WTC11 (cell line): ENCODE measurements at regions not wholly inside any gene's neighbourhood (a gene's known extent, or its start where the extent isn't known, plus 50 kb on each side); places are given as distances from the start of the nearest gene placed in this dataset.

ENCODE experiments used
- ATAC-seq: fragments of 200-7000 bp; cut with Tn5 transposase; 2 replicates; pipeline ENCODE4 v1.10.0; 2021; ENCODE audit warnings: mild to moderate bottlenecking, moderate library complexity
- CTCF ChIA-PET: fragments of 300-600 bp; sonication (Branson Sonifier 250); formaldehyde crosslinking; loops from one replicate; lab custom pipeline; 2021; ENCODE audit warnings: antibody characterized with exemption; lab: Charles Lee
- POLR2A ChIA-PET: fragments of 350-600 bp; sonication (Branson Sonifier 250); formaldehyde crosslinking; loops from one replicate; lab custom pipeline; 2021; ENCODE audit warnings: antibody characterized with exemption; lab: Charles Lee
- DNase-seq: peaks from one replicate; pipeline ENCODE4 v3.0.0; 2021; ENCODE audit warnings: low spot score
- H3K27ac Mint-ChIP-seq: 2 replicates; pipeline ENCODE4 v1.8.0; 2021; ENCODE audit warnings: mixed read lengths
- H3K27me3 Mint-ChIP-seq: 2 replicates; pipeline ENCODE4 v1.8.0; 2021; ENCODE audit warnings: low read depth, mild to moderate bottlenecking, moderate library complexity, mixed read lengths
- H3K36me3 Mint-ChIP-seq: 2 replicates; pipeline ENCODE4 v1.8.0; 2021; ENCODE audit warnings: mixed read lengths
- H3K4me1 Mint-ChIP-seq: 2 replicates; pipeline ENCODE4 v1.8.0; 2022; ENCODE audit warnings: mixed read lengths
- H3K4me3 Mint-ChIP-seq: 2 replicates; pipeline ENCODE4 v1.8.0; 2021; ENCODE audit warnings: mild to moderate bottlenecking, moderate library complexity, mixed read lengths
- H3K9me3 Mint-ChIP-seq: 2 replicates; pipeline ENCODE4 v1.8.0; 2021; ENCODE audit warnings: mixed read lengths
- ATF1 ChIP-seq: sonication (generic); formaldehyde crosslinking; IDR thresholded peaks from 2 replicates; pipeline ENCODE4 v1.8.1; 2023; ENCODE audit warnings: mild to moderate bottlenecking, moderate library complexity, missing genetic modification reagents
- CBFB ChIP-seq: sonication (generic); formaldehyde crosslinking; IDR thresholded peaks from 2 replicates; pipeline ENCODE4 v1.8.1; 2022; ENCODE audit warnings: mild to moderate bottlenecking, low read depth, missing genetic modification reagents
- FOXJ3 ChIP-seq: sonication (generic); formaldehyde crosslinking; IDR thresholded peaks from 2 replicates; pipeline ENCODE4 v1.9.0; 2021; ENCODE audit warnings: missing genetic modification reagents, mild to moderate bottlenecking, borderline replicate concordance
- GRHL2 ChIP-seq: fragments of 250-450 bp; sonication (Bioruptor Pico); IDR thresholded peaks from 2 replicates; pipeline ENCODE4 v1.8.0; 2022; ENCODE audit warnings: mild to moderate bottlenecking, moderate library complexity; ENCODE audit not compliant: insufficient replicate concordance, severe bottlenecking
- GTF2I ChIP-seq: fragments of 250-450 bp; sonication (Bioruptor Pico); conservative IDR thresholded peaks from 2 replicates; pipeline ENCODE4 v1.4.0; 2021; ENCODE audit warnings: mild to moderate bottlenecking
- IRF2 ChIP-seq: sonication (generic); formaldehyde crosslinking; IDR thresholded peaks from 2 replicates; pipeline ENCODE4 v1.8.0; 2022; ENCODE audit warnings: low read depth, missing genetic modification reagents, borderline replicate concordance
- JUN ChIP-seq: sonication (generic); formaldehyde crosslinking; IDR thresholded peaks from 2 replicates; pipeline ENCODE4 v1.8.0; 2023; ENCODE audit warnings: mild to moderate bottlenecking, missing genetic modification reagents
- KAT7 ChIP-seq: sonication (generic); formaldehyde crosslinking; IDR thresholded peaks from 2 replicates; pipeline ENCODE4 v1.8.1; 2023; ENCODE audit warnings: missing genetic modification reagents, mild to moderate bottlenecking, borderline replicate concordance
- NFYB ChIP-seq: sonication (generic); formaldehyde crosslinking; conservative IDR thresholded peaks from 2 replicates; pipeline ENCODE4 v1.8.0; 2022; ENCODE audit warnings: low read depth, missing genetic modification reagents
- SMAD3 ChIP-seq: sonication (generic); formaldehyde crosslinking; IDR thresholded peaks from 2 replicates; pipeline ENCODE4 v1.8.0; 2022; ENCODE audit warnings: missing genetic modification reagents, mild to moderate bottlenecking, borderline replicate concordance
- SOX15 ChIP-seq: fragments of 250-450 bp; sonication (Bioruptor Pico); IDR thresholded peaks from 2 replicates; pipeline ENCODE4 v1.9.0; 2021; ENCODE audit warnings: mild to moderate bottlenecking
- TCF7 ChIP-seq: sonication (generic); formaldehyde crosslinking; IDR thresholded peaks from 2 replicates; pipeline ENCODE4 v1.8.0; 2022; ENCODE audit warnings: mild to moderate bottlenecking, low read depth, missing genetic modification reagents, moderate library complexity
- TP53 ChIP-seq: sonication (generic); formaldehyde crosslinking; IDR thresholded peaks from 2 replicates; pipeline ENCODE4 v1.8.1; 2023; ENCODE audit warnings: mild to moderate bottlenecking, missing genetic modification reagents
- TF ChIP-seq, protein P1 (sequence below): fragments of 250-450 bp; sonication (Bioruptor Pico); IDR thresholded peaks from 2 replicates; pipeline ENCODE4 v1.9.0; 2021; ENCODE audit warnings: mild to moderate bottlenecking
- TF ChIP-seq, protein P2 (sequence below): sonication (generic); formaldehyde crosslinking; IDR thresholded peaks from 2 replicates; pipeline ENCODE4 v1.8.1; 2023; ENCODE audit warnings: mild to moderate bottlenecking, missing genetic modification reagents
- TF ChIP-seq, protein P3 (sequence below): sonication (generic); formaldehyde crosslinking; conservative IDR thresholded peaks from 2 replicates; pipeline ENCODE4 v1.8.1; 2023; ENCODE audit warnings: mild to moderate bottlenecking, low read depth, missing genetic modification reagents, moderate library complexity
- TF ChIP-seq, protein P4 (sequence below): fragments of 250-450 bp; sonication (Bioruptor Pico); IDR thresholded peaks from 2 replicates; pipeline ENCODE4 v1.9.0; 2021; ENCODE audit warnings: mild to moderate bottlenecking
- TF ChIP-seq, protein P5 (sequence below): sonication (generic); formaldehyde crosslinking; IDR thresholded peaks from 2 replicates; pipeline ENCODE4 v1.8.1; 2022; ENCODE audit warnings: low read depth, mild to moderate bottlenecking, moderate library complexity, missing genetic modification reagents, borderline replicate concordance
- TF ChIP-seq, protein P6 (sequence below): sonication (generic); formaldehyde crosslinking; IDR thresholded peaks from 2 replicates; pipeline ENCODE4 v1.8.1; 2022; ENCODE audit warnings: mild to moderate bottlenecking, missing genetic modification reagents, moderate library complexity, borderline replicate concordance
- TF ChIP-seq, protein P7 (sequence below): sonication (generic); formaldehyde crosslinking; IDR thresholded peaks from 2 replicates; pipeline ENCODE4 v1.8.0; 2022; ENCODE audit warnings: mild to moderate bottlenecking, missing genetic modification reagents

DNA sequence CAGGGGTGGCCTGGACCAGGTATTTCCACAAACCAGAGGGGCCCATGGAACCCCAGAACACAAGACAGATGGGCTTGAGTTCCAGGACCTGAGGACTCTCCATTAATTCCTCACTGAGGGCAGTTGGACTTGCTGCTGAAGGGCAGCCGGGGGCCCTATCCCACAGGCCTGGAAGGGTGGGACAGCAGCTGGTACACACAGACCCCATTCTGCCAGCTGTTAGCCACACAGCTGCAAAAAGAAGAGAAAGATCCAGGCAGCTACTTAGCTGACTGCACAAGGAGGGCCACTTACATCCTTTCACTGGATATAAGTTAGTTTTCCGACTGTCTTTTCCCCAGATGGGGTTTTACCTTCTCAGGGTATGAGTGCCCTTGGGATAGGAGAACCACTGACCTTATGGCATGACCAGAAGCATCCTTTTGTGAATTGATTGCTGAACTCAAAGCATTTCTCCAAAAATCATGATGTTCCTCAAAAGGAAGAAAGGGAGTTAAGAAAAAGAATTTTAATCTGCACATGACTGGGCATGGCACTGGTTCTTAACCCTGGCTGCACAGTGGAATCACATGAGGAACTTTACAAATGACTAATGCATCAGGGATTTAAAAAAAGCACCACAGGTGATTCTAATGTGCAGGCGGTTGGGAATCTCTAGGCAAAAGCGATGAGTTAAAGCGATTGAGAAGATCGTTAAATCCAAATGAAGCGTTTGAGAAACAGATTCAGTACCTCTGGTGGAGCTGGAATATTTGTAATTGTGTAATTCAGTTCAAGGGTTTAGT lies 199.4 kb downstream of the TFAP2A start (continued):
- TF ChIP-seq TP53 (CRISPR knock-in tag) (no peak), GRHL2 (CRISPR knock-in tag) (no peak), KAT7 (CRISPR knock-in tag) (no peak)
- TF ChIP-seq, protein P1, sequence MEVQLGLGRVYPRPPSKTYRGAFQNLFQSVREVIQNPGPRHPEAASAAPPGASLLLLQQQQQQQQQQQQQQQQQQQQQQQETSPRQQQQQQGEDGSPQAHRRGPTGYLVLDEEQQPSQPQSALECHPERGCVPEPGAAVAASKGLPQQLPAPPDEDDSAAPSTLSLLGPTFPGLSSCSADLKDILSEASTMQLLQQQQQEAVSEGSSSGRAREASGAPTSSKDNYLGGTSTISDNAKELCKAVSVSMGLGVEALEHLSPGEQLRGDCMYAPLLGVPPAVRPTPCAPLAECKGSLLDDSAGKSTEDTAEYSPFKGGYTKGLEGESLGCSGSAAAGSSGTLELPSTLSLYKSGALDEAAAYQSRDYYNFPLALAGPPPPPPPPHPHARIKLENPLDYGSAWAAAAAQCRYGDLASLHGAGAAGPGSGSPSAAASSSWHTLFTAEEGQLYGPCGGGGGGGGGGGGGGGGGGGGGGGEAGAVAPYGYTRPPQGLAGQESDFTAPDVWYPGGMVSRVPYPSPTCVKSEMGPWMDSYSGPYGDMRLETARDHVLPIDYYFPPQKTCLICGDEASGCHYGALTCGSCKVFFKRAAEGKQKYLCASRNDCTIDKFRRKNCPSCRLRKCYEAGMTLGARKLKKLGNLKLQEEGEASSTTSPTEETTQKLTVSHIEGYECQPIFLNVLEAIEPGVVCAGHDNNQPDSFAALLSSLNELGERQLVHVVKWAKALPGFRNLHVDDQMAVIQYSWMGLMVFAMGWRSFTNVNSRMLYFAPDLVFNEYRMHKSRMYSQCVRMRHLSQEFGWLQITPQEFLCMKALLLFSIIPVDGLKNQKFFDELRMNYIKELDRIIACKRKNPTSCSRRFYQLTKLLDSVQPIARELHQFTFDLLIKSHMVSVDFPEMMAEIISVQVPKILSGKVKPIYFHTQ (CRISPR knock-in tag): no peak
- TF ChIP-seq, protein P2, sequence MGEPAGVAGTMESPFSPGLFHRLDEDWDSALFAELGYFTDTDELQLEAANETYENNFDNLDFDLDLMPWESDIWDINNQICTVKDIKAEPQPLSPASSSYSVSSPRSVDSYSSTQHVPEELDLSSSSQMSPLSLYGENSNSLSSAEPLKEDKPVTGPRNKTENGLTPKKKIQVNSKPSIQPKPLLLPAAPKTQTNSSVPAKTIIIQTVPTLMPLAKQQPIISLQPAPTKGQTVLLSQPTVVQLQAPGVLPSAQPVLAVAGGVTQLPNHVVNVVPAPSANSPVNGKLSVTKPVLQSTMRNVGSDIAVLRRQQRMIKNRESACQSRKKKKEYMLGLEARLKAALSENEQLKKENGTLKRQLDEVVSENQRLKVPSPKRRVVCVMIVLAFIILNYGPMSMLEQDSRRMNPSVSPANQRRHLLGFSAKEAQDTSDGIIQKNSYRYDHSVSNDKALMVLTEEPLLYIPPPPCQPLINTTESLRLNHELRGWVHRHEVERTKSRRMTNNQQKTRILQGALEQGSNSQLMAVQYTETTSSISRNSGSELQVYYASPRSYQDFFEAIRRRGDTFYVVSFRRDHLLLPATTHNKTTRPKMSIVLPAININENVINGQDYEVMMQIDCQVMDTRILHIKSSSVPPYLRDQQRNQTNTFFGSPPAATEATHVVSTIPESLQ (CRISPR knock-in tag): no peak

DNA sequence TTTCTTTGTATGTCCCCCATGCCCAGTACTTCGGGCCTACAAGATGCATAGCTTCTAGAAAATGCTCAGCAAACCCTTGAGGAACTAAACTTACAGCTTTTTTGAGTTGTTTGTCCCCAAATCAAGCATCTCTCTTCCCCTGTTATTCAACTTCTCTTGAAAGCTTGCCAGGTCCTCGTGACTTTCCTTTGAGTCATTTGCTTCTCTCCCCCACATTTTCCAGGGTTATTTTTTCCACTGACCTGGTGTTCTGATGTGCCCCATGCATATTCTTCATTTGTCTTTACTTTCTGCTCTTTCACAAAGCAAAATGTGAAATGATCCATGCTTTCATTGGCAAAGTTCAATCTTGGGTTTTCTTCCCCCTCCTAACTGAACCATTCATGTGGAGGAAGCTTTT lies 204.8 kb downstream of the TFAP2A start:
- Mint-ChIP-seq H3K36me3 (no peaks in the 10 kb centered on the region), H3K4me3 (no peak overlapping the region), H3K4me1 (no peaks in the 10 kb centered on the region), H3K27ac (no peak overlapping the region), H3K9me3 (no peaks in the 10 kb centered on the region), H3K27me3 (no peaks in the 10 kb centered on the region; the same call in 1 of the 2 replicates)
- POLR2A ChIA-PET: no interaction called here
- no peak for ATAC-seq
- TF ChIP-seq, protein P3, sequence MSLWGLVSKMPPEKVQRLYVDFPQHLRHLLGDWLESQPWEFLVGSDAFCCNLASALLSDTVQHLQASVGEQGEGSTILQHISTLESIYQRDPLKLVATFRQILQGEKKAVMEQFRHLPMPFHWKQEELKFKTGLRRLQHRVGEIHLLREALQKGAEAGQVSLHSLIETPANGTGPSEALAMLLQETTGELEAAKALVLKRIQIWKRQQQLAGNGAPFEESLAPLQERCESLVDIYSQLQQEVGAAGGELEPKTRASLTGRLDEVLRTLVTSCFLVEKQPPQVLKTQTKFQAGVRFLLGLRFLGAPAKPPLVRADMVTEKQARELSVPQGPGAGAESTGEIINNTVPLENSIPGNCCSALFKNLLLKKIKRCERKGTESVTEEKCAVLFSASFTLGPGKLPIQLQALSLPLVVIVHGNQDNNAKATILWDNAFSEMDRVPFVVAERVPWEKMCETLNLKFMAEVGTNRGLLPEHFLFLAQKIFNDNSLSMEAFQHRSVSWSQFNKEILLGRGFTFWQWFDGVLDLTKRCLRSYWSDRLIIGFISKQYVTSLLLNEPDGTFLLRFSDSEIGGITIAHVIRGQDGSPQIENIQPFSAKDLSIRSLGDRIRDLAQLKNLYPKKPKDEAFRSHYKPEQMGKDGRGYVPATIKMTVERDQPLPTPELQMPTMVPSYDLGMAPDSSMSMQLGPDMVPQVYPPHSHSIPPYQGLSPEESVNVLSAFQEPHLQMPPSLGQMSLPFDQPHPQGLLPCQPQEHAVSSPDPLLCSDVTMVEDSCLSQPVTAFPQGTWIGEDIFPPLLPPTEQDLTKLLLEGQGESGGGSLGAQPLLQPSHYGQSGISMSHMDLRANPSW (CRISPR knock-in tag): no peak
- TF ChIP-seq SOX15 (CRISPR knock-in tag) (no peak), TCF7 (CRISPR knock-in tag) (no peak), FOXJ3 (no peak), JUN (no peak), SMAD3 (CRISPR knock-in tag) (no peak), IRF2 (no peak), KAT7 (CRISPR knock-in tag) (no peak), ATF1 (CRISPR knock-in tag) (no peak), NFYB (no peak), GTF2I (no peak), CBFB (CRISPR knock-in tag) (no peak)
- TF ChIP-seq, protein P4, sequence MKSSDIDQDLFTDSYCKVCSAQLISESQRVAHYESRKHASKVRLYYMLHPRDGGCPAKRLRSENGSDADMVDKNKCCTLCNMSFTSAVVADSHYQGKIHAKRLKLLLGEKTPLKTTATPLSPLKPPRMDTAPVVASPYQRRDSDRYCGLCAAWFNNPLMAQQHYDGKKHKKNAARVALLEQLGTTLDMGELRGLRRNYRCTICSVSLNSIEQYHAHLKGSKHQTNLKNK (CRISPR knock-in tag): no peak
- TF ChIP-seq, protein P5, sequence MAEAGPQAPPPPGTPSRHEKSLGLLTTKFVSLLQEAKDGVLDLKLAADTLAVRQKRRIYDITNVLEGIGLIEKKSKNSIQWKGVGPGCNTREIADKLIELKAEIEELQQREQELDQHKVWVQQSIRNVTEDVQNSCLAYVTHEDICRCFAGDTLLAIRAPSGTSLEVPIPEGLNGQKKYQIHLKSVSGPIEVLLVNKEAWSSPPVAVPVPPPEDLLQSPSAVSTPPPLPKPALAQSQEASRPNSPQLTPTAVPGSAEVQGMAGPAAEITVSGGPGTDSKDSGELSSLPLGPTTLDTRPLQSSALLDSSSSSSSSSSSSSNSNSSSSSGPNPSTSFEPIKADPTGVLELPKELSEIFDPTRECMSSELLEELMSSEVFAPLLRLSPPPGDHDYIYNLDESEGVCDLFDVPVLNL: no peak
- TF ChIP-seq, protein P6, sequence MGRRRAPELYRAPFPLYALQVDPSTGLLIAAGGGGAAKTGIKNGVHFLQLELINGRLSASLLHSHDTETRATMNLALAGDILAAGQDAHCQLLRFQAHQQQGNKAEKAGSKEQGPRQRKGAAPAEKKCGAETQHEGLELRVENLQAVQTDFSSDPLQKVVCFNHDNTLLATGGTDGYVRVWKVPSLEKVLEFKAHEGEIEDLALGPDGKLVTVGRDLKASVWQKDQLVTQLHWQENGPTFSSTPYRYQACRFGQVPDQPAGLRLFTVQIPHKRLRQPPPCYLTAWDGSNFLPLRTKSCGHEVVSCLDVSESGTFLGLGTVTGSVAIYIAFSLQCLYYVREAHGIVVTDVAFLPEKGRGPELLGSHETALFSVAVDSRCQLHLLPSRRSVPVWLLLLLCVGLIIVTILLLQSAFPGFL: no peak
- TF ChIP-seq, protein P7, sequence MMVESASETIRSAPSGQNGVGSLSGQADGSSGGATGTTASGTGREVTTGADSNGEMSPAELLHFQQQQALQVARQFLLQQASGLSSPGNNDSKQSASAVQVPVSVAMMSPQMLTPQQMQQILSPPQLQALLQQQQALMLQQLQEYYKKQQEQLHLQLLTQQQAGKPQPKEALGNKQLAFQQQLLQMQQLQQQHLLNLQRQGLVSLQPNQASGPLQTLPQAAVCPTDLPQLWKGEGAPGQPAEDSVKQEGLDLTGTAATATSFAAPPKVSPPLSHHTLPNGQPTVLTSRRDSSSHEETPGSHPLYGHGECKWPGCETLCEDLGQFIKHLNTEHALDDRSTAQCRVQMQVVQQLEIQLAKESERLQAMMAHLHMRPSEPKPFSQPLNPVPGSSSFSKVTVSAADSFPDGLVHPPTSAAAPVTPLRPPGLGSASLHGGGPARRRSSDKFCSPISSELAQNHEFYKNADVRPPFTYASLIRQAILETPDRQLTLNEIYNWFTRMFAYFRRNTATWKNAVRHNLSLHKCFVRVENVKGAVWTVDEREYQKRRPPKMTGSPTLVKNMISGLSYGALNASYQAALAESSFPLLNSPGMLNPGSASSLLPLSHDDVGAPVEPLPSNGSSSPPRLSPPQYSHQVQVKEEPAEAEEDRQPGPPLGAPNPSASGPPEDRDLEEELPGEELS (CRISPR knock-in tag): no peak
- CTCF ChIA-PET: no interaction called here
- DNase-seq: no peak
